CD4-positive, alpha-beta T cell treated with Interleukin-4 for 4 hours (primary cell): ENCODE measurements at regions not wholly inside any gene's neighbourhood (a gene's known extent, or its start where the extent isn't known, plus 50 kb on each side); places are given as distances from the start of the nearest gene placed in this dataset.
"Not testable (repeated sequence)": the region's sequence is repeated elsewhere in the genome, so short reads cannot be mapped to it uniquely, and the experiment has no call there.

Experiments used
- DNase-seq: peaks from one replicate; pipeline ENCODE4 v3.0.0-alpha.2; 2020

DNA sequence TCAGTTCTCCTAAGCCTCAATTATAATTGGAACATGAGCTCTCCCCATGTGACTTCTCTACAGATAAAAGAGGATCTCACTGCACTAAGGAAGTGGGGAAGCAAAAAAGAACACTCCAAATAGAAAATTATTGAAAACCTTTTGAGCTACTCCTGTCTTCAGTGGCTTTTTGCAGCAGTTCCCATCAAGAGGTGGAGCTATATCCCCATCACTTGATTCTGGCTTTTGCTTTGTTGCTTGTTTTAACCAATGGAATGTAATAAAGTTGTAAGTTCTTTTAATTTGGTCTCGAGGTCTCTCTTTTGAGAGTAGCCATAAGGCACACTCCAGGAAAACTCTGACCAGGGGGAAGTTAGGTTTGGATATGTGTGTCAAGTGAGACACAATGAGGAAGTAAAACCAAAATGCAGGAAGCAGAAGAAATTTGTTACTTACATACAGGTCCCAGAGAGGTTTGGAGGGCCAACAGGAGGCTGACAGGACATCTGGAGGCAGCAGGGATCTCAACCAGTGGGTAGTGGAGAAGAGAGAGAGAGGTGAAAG is 569.4 kb downstream of the HTR7 start:
- DNase-seq, result no peak

DNA sequence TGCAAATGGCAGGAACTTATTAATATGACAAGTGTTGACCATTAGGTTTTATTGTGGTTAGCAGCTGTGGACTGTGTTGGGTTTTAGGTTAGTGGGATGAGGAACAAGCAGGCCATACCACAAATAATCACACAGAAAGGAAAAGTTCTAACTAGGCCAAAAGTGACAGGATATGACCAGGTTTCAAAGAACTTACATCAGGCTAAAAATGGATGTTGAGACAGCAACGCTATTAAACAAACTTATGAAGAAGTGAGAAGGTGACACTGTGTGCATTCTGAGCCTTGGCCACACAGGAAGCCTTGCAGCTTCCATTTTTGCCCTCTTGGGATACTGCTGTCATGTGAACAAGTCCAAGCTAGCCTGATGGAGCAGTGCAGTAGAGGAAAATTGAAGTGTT is 568.8 kb downstream of the HTR7 start:
- DNase-seq, result no peak

DNA sequence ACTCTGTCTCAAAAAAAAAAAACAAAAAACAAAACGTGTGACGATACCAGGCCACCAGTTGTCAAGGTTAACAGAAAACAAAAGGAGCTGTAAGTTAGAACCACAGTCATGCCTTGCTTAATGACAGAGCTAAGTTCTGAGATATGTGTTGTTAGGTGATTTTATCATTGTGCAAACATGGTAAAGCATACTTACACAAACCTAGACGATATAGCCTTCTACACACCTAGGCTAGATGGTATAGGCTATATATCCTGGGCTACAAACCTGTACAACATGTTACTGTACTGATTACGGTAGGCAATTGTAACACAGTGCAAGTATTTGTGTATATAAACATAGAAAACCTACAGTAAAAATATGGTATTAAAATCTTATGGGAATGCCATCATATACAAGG is 564.2 kb downstream of the HTR7 start:
- no peak for DNase-seq

DNA sequence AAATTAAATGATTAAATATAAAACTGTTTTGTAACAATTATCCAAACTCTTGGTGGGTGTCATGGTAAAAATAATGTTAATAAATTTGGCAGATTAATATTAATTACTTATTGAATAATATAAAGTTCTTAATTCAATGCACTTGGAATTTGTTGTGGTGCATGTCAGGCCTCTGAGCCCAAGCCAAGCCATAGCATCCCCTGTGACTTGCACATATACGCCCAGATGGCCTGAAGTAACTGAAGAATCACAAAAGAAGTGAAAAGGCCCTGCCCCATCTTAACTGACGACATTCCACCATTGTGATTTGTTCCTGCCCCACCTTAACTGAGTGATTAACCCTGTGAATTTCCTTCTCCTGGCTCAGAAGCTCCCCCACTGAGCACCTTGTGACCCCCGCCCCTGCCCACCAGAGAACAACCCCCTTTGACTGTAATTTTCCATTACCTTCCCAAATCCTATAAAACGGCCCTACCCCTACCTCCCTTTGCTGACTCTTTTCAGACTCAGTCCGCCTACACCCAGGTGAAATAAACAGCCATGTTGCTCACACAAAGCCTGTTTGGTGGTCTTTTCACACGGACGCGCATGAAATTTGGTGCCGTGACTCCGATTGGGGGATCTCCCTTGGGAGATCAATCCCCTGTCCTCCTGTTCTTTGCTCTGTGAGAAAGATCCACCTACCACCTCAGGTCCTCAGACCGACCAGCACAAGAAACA is 562.9 kb downstream of the HTR7 start:
- DNase-seq, result not testable (repeated sequence)

DNA sequence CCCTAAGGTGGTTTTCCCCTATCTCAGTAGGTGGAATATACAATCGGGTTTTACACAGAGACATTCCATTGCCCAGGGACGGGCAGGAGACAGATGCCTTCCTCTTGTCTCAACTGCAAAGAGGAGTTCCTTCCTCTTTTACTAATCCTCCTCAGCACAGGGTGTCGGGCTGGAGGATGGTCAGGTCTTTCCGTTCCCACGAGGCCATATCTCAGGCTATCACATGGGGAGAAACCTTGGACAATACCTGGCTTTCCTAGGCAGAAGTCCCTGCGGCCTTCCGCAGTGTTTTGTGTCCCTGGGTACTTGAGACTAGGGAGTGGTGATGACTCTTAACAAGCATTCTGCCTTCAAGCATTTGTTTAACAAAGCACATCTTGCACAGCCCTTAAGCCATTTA is 555.8 kb downstream of the HTR7 start:
- DNase-seq, result not testable (repeated sequence)

DNA sequence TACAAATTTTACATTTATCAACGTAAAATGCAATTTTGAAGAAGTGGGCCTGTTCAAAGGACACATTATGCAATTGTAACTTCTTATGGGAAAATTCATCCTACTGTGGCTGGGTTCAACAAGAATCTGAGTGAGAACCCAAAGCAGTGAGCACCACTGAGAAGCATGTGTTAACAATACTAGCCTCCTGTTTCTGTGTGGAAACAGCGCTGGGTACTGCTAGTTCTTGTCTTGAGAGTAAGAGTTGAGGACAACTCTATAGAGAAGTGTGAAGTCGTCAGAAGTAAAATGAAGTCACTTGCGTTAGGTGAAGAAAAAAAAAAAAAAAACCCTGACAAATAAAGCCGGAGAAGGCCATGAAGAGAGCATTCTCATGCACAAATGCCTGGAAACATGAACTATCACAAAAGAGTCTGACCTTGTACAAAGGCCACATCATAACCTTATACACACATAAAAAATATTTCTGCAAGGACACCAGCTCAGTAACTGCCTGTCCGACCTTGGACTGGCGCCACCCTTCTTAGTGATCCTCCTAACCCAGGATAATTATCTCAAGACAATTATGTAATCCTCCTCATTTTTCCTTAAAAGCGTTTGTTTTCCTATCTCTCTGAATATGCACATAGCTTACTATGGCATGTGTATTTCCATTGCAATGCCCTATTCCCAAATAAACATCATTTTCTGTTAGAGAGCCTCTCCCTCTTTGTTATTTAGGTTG is 554.9 kb downstream of the HTR7 start:
- no peak for DNase-seq

DNA sequence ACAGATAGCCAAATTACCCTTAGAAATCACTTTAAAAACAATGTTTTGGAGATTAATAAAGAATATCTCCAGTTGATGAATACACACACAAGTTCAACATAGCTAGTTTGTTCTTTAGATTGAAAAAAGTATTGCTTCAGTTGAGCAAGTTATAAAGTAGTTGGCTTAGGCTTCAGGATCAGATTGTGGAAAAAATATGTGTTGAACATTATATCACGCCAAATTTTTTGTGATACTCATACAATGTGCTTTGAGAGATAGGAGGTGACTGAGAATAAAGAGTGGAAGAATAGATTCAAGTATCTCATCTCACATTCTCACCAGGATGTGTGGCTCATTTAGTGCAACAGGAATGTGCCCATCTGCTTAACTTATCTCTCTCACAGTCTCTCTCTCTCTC is 553.3 kb downstream of the HTR7 start:
- no peak for DNase-seq

DNA sequence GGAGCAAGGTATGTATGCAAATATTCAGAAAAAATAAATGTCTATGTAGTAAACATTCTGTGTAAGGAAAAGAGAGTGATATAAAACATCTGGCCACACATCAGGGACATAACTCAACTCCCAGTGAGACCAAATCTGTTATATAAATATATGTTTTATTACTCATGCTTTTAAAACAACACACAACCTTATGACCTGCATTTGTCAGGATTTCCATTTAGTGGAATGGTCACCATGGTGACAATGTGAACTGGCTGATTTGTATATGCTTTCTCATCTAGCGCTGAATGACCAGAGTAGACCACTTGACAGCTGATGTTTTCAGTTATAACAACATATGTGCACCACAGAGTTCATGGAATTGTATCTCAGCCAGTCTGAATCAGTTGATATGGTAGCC is 551.7 kb downstream of the HTR7 start:
- no peak for DNase-seq

DNA sequence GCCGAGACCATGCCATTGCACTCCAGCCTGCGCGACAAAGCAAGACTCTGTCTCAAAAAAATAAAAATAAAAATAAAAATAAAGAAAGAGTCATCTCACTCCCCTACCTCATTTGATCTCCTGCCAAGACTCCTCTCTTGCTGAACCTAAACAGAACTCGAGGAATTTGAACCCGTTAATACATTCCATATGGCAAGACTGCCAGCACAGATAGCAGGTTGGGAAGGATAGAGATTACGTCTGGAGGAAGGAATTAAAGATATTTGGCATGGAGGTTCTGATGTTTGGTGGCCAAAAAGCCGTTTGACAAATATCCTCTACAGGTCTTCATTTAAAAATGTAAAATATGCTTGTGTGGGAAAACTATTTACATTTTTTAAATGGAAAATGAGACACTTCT is 549.6 kb downstream of the HTR7 start:
- no peak for DNase-seq

DNA sequence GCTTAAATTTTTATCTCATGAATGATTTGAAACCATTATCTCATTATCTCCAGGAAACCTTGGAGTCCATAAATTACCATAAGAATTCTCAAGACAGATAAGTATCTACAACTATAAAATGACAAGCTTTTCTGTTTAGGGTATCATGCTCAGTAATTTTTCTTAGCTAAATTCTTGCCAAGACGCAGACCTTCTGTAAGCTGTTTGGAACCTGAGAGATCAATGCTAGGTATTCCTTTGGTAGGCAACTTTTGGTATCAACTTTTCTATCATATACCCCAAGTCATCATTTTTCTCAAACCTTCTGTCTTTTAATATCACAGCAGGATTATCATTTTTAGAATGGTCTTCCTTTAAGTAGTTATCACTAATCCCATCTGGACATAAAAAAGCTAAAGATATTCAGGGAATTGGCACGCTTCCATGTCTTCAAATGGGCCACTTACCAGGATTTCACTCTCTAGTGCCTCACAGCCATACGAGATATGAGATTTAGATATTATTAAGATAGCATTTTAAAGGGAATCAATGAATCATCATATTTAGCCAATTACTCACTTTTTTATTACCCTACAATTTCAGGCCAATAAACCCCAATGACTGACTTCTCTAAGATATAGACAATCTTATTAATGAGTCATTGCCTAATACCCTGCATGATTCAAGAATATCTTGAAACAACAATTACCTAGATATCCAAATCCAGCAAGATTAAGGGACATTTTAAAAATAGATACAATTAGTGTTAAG is 544.1 kb downstream of the HTR7 start:
- DNase-seq, result no peak

DNA sequence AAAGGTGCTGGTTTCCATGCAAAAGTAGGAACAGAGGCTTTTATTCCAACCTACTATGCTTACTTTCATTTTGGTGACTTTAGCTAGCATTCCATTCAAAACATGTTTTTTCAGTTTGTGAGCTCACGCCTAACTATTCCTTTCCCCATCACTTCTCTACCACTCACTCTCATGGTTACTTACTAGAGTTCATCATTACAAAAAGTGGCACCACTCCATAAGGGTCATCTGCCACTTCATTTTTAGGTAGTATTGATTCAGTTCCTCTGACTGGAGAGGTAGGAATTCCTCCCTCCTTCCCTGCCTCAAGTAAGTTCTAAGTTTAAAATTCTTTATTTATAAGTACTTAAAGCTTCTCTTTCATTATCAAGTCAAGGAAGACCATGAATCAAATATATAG is 543.1 kb downstream of the HTR7 start:
- no peak for DNase-seq

DNA sequence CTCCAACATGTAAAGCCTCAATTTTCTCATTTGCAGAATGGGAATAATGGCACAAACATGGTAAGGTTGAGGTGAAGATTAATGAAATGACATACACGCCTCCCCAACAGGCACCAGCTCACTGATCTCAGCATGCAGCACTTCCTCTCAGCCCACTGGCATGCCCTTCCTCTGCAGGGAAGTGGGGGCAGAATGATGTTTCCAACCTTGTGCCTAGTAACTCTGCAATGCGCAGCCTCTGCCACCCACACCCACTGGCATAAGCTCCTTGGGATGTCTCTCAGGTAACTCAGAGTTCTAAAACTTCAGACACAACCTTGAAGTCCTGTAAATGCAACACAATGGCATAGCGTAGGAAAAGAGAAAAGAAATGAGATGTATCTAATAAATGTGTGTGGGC is 540.7 kb downstream of the HTR7 start:
- DNase-seq, result no peak

DNA sequence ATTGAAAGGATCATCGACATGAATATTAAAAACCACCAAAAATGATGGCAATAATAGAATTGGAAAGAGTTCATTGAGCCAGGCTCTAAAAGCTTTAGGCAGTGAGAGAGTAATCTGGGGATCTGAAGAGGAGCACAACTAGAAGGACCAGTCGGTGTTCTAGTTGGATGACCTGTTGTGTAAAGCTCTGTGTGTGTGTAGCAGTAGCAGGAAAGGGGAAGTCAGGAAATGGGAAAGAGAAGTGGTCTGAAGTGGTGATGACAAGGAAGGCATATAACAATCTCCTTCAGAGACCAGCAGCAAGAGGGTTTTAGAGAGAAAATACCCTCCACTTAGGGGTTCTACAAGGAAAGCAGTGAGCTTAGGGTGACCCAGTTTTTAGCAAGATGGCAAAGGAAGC is 539.2 kb downstream of the HTR7 start:
- DNase-seq, result no peak

DNA sequence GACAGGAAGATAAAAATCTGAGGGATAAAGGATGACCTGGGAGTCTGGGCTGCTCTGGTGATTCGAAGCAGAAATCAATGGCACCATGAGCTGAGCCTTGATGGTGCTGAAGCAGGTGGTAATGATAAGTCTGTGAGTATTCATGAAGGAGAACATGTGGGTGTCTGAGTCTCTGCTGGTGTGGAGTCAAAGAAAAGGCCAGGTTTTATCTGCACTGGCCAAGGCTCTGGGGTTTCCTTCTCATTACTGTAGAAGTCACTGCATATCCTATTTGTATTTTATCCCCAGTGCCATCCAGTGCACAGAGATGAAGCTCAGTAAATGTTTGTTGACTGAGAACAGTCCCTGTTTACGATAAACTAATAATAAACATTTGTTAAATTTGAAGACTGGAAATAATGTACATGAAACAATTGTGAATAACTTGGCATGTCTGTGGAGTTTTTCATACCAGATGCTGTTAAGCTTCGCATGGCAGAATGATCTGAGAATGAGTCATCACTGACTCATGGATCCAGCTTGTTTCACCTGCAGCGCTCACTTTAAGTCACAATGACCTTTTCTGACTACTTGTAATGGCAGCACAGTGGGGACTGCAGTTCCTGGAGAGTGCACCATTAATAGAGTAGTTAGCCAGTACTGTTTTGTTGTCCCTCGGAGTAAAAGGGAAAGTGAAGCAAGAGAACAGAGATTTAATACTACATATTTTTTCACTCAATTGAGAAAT is 538.5 kb downstream of the HTR7 start:
- no peak for DNase-seq

DNA sequence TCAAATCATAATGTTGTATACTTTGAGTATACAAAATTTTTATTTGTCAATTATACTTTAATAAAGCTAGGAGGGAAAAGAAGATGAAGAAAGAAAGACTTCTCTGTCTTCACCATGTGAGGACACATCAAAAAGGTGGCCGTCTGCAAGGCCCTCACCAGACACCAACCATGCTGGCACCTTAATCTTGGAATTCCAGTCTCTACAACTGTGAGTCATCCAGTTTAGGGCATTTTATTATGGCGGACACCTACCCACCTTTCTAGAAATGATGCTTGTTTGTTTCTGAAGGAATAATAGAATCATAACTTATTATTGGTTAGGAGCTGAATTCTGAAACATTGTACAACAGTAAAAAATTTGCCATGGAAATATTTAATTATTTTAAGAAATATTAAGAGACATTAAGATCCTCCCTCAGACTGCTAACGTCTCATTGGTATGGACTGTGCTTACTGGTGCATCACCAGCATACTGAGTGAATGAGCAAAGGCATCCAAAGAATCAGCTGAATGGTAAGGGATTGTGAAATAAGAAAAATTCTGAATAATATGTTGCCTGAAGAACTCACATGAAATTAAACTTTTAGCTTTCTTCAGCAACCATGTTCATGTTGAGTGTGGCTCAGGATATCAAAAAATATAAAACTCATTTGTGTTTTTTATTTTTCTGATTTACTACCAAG is 536.6 kb downstream of the HTR7 start:
- no peak for DNase-seq

DNA sequence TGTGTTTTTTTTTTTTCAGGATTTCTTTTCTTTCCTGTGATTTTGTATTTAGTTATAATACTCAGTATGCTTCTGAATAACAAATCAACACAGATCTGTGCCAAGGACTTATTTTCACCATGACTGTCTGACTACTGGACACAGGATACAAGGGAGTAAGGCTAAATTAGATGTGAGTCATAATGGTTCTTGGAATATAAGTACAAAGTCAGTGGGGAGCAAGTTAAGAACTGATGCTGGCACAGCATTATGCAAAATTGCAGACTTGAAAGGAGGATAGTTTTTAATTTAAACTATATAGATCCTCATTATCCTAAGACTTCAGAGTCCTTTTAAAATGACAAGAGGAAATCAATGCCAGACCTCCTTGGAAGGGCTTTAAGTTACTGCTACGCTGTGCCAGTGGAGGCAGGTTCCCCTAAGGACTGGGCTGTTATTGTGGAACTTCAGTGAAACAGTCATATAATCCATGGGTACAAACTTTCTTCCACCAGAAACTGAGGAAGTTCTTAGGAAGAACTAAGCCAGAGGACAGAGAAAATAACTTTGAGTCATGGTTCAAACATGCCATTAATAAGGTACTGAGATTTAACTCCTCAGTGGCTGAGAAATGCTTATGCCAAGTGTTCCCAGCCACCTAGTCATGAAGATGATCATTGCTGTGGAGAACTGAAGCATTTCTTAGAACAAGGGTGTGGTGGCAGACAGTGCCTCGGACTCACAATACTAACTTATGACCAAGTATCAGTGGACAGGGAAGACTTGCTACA is 531.2 kb downstream of the HTR7 start:
- DNase-seq, result no peak

DNA sequence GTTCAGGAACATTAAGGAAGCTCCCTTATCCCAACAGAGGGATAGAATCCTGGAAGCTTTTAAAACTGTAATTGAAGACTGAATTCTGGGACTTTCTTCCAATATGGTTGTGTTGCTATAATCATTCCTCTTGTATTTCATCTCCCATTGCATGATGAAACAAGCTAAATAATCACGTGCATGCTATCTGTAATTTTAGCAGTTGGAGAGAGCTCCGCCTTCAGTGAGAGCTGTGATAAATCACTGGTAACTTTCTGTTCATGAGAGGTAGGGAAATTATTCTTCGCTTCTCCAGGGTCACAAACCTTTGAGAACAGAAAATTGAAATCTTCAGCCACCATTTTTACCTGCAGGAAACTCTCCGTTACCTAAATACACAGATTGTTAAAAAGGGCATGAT is 530.2 kb downstream of the HTR7 start:
- DNase-seq, result no peak

DNA sequence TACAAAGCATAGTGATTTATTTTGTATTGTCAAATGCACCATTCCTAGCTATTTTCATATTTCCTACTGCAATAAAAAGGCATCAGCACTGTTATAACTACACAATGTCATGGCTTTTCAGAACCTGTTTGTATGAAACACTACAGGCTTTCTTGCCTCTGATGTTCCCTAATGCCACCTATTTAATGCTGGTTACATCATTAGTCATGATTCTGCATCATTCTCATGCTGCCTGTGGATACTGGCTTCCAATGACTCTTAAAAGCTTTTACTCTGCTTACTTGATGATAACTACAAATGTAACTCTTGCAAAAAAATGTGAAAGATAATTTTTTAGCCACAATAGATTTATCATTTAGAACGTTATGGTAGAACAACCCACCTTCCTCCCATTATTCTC is 529.4 kb downstream of the HTR7 start:
- DNase-seq, result no peak

DNA sequence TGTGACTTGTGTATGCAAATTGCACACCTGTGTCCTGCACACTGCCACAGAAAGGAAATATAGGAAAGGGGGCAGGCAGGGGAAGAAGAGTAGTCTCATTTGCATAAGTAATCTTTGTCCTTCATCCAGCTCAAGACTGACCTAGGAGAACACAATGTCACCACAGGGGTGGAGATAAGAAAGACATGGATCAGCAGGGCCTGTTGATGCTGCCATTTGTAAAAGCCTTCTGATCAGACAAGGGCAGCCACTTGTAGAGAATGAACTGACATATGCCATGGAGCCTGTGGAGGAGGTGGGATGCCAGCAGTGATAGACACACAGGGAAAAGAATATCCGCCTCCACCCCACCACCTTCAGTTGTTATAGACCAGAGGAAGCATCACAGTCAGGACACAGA is 528.9 kb downstream of the HTR7 start:
- DNase-seq, result no peak

DNA sequence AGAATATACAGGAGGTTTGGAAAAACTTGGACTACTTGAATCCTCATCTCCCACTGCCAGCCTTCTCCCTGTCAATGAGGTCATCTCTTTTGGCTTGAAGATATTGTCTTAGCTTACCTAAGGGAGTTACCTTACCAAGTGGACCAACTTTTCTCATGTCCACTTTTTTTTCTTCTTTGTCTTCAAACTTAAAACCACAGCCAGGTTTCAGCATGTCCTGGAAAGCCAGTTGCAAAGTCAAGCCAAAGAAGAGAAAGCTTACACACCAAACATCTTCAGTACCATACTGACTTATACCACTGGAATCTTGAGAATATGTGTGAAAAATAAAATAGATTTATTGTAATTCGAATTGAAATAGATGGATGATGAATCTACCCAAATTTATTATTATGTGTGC is 520.5 kb downstream of the HTR7 start:
- no peak for DNase-seq

DNA sequence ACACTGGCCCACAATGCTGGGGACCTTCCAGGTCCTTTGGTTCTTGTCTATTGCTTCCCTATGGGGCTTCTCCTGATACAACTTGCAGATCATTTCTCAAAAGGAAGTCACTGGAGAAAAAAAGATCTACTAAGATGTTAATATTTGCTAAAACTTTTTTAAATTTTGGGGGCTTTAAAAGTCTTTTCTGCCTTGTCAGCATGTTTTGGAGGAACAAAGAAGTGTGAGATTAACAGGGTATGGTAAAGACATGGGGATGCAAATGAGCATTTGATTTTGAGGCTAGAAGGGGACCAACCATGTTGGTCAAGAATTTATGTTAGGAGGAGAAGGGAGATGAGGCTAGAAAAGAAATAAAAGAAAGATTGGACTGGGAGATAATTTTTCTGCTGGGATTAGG is 515.4 kb downstream of the HTR7 start:
- no peak for DNase-seq

DNA sequence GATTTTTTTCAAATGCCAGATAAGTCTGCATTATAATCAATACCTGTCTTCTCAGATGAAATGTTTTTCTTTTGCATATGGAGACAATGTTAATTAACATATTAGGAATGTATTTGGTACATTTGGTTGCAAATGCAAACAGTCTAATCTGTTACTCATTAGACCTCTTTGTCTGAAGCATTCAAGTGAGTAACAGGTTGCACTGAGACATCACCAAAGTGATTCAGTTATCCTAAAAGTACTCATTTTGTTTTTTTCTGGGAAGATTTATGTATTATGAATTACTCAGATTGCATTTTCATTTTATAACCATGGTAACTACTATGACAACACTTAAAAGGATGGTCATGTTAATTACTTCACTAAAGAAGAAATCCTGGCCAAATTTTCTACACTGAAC is 513.6 kb downstream of the HTR7 start:
- DNase-seq, result no peak
